HS-27A (cell line): ENCODE measurements at regions not wholly inside any gene's neighbourhood (a gene's known extent, or its start where the extent isn't known, plus 50 kb on each side); places are given as distances from the start of the nearest gene placed in this dataset.
"Not testable (repeated sequence)": the region's sequence is repeated elsewhere in the genome, so short reads cannot be mapped to it uniquely, and the experiment has no call there.

Experiments used
- DNase-seq: peaks from one replicate; pipeline ENCODE4 v3.0.0-alpha.2; 2012; ENCODE audit warnings: low read depth, missing footprints

DNA sequence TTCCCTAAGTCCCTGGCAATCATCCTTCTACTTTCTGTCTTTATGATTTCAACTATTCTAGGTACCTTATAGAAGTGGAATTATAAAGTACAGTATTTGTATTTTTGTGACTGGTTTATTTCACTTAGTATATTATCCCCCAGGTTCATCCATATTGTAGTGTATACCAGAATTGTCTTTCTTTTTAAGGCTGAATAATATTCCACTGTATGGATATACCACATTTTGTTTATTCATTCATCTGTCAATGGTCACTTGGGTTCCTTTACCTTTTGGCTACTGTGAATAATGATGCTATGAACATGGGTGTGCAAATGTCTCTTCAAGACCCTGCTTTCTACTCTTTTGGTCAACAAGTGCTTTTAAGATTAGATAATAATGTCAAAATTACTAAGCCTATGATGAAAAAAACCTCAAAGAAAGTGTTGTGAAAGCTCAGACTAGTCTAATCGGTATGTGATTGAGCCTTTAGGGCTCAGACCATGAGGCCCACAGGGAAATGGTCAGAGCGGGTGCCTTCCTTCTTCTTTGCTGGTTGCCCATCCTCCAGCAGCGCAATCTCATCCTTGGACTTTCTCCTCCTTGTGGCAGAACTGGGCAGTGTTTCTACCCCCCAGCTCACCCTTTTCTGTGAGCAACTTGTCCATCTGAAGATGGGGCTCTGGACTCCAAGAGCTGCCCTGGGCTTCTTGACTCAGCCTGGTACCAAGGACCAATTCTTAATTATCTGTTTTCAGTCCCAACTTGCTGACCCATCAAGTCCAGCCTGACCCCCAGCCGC, 105.4 kb downstream of the TTC8 start:
- DNase-seq, result no peak

DNA sequence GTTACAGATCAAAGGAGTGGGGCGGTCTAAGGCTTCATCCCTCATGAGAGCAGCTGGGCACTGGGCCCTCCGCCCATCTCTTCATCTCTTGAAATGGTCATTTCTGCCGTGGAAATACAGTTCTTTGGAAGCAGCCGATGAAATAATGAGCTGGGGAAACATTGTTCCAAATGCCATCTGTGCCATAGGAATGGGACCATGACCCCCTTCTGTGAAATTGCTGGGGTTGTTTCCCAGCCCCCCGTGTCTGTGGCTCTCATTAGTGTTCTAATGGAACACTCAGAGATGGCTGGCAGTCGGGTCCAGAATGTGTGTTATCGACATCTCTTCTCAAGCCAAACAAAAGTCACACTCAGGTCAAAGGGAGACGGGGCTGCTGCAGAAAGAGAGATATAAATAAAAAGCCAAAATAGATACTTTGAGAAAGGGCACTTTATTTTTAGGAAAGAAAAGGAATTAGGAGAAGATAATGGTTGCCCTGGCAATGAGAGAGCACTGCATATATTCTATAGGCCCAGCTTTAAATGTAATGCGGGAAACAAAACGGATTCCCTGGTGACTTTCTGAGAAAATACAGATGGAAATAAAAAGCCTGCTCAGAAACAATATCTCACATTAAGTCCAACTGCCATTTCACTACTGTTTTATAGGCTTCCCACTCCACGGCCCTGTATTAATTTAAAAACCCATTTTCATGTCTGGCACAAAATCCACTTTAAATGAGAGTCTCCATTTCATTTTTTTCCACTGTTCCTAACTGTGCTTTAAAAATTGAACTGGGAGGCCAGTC, 107.1 kb downstream of the TTC8 start:
- DNase-seq, result no peak

DNA sequence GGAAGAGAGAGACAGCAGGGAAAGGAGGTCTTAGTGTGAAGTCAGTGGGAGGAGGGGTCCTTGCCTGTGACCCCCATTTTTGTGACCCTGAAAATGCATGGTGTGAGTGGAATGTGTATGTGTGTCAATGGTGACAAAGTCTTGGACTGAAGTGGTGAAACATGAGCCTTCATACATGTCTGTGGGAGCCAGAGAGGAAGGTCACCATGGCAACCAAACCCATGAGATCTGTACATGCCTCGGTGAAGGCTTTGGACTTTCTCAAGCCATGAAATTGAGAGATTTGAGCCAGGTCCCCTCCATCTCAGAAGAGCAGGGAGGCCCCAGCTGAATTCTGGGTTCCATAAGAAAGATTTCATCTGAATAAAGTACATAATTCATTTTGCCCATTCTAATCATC, 108.7 kb downstream of the TTC8 start:
- no peak for DNase-seq

DNA sequence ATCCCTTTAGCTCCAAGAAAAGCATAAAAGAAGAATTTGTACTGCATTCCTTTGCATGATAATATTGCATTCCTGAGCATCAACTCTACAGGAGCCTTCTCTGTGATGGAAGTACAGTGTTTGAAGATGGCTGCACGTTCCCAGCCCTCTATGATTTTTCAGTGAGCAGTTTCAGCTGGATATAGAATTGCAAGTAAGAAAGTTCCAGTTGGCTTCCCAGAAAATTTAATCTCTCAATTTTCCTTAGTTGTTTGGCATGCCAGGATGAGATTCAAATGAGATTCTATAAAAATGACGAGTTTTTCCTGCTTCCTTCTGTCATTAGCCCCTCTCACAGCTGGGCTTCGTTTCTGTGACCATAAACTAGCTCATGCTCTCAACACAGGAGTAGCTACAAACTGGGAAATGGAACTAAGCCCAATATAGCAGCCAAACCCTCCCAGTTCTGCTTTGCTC, 109.9 kb downstream of the TTC8 start:
- no peak for DNase-seq

DNA sequence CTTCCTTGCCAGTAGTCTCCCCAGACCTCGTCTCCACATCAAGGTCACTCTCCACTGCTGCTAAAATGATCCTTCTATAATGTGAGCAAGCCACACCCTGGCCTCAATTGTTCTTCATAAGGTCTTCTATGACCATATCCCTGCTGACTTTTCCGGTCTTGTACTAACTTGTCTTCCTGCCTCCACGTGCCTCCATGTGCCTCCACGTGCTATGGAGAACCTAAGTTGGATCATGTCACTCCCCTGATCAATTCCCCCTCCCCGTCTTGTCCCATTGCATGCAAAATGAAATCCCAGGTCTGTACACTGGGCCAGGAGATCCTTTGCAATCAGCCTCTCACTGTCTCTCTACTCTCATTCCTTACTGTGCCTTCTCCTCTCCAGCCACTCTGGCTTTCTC, 110.6 kb downstream of the TTC8 start:
- DNase-seq, result no peak

DNA sequence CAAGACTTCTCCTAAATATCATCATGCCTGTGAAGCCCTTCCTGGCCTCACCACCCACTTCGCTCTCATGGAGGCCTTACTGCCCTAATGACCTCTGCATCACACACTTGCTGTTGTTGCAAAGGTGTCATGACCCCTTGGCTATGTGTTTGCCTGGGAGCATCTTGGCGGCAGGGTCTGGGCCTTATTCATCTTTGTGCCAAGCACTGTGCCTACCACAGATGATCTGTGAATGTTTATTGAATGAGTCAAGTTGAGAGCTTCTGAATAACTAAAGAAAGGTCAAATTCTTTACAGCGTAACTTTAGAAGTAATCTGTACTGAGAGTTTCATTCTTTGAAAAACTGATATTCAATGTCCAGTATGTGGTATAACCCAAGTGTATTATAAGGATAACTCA, 113.3 kb downstream of the TTC8 start:
- no peak for DNase-seq

DNA sequence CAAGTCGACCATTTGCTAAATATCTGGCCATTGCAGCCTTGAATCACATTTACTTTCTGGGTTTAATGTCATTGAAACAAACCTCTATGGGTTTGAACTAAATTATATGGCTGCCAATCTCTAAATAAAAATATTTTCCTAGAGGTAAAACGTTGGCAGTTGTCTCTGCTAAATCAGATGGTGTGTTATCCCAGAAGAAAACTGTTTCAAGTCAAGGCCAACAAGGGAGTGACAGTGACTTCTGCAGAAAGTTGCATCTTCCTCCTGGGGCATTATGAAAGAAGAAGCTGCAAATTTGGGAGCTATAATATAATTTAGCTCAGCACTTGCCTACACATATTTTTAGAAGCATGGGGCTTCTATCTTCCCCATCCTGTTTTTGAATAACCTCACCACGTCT, 116.2 kb downstream of the TTC8 start:
- DNase-seq, result no peak

DNA sequence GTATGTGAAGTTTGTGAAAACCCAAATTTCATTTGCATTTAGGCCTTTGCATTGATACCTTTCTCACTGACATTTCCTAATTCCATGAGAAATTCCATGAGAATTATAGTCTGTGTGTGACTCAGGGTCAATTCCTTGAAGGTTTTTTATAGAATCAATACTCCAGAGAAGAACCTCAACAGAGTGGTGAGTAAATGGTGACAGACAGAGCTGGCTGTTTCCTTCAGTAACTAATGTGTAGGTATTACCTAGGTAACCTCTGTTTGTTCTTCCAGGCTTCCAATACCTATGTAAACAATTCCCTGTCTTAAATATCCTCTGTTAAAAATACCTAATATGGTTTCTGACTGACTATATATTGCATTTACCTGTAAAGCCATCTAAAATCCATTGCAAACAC, 117.0 kb downstream of the TTC8 start:
- no peak for DNase-seq

DNA sequence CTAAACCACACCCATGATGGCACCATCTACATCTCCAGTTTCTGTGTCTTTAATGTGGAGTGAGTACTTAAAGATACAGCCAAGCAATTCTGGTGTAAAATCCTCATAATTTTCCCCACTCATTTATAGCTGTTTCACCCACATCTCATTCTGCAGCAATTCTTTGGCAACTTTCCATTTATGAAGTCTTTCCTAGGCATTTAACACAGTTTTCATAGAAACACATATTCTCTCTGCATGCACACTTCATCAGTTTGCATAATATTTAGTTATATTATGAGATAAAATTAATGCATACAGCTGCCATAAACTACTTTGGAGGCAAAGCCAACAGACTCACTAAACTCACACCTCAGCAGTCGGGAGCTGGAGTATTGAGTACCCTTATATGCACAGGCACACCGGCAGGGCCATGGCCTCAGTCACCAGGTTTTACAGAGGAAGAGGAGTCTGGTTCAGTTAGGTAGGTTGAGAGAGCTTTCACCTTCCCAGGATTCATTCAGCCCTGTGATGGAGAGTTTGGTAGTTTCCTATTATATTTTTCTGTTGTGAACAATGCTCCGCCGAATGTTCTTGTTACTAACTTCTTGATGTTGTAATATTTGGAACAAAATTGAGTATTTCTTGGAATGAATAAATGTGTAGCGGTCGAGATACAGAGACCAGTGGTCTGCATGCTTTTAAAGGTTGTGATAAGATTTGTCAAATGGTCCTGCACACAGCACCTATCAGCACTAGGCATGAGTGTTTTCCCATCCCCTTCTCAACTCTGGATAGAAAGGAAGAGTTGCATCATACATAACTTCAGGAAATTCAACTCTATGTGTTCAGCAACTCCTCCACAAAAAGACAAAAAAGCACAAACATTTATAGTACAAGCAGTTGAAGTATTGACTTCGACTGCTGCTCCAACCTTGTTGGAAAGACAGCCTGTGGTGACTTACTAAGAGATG, 123.5 kb downstream of the TTC8 start:
- no peak for DNase-seq

DNA sequence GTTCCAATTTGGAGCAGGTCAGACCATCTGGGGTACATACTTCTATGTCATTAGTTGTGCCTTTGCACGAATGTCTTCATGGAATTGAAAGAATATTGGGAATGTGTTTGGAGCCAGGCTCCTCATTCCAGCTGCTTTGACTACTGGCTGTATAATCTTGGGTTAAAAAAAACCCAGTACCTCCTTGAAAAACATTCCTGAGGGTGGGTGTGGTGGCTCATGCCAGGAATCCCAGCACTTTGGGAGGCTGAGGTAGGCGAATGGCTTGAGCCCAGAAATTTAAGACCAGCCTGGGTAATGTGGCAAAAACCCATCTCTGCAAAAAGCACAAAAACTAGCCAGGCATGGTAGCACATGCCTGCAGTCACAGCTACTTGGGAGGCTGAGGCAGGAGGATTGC, 125.6 kb downstream of the TTC8 start:
- DNase-seq, result no peak

DNA sequence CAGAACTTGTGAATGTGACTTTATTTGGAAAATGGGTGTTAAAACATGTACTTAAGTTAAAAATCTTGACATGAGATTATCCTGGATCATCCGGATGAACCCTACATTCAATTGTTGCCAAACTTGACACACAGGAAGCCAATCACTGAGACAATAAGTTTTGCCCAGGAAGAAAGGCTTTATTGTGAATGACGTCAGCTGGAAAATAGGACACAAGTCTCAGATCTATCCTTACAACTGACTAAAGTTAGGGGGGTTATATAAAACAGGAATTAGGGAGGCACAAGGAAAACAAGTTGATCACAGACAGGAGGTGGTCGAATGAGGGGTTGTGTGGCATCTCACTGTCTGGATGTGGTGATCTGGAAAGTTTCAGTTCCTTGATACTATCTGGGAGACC, 126.9 kb downstream of the TTC8 start:
- DNase-seq, result no peak

DNA sequence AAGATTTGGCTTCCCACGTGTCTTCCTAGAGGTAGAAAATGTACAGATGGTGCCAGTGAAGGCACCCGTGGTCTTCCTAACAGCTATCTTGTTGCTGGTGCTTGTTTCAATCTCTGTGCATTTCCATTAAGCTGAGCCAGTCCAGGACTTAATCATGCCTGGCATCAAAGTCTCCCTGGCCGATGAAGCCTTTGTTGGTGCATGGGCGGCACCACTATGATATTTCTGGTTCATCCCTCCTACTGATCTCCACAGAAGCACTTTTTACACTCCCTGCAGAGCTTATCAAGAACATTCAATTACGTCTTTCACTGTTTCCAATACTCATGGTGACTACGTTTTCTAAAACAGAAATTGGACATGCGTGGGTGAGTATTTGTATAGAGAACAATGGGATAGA, 128.4 kb downstream of the TTC8 start:
- DNase-seq, result no peak

DNA sequence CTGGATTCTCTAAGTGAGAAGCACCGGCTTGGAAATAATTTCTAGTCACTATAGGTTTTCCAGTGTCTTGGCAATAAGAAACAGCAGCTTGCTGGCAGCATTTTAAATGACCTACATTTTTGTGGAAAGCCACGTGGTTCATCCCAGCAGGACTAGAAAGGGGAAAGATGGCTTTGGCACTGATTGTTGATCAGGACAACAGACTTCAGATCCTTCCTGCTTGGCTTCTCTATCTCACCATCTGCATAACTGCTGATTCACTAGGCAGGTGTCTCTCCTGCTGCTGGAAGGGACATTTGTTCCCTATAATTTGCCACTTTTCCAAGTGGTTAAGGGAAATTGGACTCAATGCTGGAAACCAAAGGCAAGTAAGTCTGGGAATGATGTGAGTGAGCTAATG, 131.0 kb downstream of the TTC8 start:
- DNase-seq, result no peak

DNA sequence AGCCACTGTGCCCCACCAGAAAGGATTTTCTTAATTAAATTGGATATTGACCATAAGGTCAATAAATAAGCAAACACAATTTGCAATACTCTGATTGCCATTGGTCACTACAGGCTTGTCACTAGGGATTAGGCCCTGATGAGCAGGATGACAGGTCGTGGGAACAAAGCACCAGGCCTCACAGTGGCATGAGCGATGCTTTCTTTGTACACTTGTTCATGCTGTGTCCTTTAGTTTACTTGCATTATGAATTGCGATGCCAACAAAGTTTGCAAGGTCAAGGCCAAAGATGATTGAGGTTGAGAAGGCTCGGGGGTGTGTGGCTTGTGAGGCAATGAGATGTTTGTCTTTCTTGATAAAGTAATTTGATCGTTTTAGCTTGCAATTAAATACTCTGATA, 136.0 kb downstream of the TTC8 start:
- no peak for DNase-seq

DNA sequence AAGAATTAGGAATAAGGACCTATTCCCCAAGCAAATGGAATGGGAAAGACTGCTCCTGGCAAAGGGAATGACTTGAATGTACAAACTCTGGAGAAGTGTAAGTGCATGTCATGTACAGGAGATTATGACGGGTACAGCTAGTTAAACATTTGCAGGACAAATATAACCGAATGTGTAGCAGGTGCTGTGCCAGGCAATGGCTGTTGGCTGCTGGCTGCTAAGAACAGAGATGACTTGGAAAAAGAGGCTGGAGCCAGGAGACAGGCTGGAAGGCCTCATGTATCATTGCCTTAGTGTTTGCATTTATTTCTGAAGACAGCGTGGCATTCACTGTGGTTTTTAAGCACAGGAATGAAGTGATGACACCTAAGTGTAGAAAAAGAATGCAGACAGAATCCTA, 136.8 kb downstream of the TTC8 start:
- no peak for DNase-seq

DNA sequence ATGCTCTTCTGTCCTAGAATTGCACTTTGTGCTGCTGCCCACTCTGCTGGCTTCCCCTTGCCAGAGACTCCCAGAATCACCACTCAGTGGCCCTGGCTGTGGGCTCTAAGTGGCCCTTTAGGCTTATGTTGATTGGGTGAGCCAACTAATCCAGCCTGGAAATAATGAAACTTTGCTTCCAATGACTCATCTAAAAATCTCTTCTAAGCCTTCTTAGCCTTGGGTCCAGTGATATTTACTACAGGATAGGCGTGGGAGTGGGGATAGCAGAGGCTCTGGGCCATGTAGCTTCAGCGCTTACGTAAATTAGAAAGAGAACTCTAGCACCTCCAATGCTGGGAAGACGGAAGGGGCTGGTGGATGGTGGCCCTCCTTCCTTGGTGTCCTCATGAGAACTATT, 137.9 kb downstream of the TTC8 start:
- DNase-seq, result no peak

DNA sequence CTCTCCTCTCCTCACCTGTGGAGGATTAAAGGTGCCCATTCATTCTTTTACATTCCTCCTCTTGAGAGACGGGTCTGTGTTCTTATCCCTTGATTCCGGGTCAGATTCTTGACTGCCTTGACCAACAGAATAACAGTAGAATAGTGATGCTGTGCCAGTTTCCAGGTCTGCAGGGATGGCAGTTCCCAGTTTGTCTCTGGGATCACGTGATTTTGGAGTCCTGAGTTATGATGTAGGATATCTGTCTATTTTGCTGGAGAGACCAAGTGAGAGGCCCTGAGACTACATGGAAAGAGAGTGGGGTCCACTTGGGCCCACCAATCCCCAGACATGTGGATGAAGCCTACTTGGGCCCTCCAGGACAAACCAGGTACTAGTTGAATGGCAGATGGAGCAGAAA, 142.8 kb downstream of the TTC8 start:
- no peak for DNase-seq

DNA sequence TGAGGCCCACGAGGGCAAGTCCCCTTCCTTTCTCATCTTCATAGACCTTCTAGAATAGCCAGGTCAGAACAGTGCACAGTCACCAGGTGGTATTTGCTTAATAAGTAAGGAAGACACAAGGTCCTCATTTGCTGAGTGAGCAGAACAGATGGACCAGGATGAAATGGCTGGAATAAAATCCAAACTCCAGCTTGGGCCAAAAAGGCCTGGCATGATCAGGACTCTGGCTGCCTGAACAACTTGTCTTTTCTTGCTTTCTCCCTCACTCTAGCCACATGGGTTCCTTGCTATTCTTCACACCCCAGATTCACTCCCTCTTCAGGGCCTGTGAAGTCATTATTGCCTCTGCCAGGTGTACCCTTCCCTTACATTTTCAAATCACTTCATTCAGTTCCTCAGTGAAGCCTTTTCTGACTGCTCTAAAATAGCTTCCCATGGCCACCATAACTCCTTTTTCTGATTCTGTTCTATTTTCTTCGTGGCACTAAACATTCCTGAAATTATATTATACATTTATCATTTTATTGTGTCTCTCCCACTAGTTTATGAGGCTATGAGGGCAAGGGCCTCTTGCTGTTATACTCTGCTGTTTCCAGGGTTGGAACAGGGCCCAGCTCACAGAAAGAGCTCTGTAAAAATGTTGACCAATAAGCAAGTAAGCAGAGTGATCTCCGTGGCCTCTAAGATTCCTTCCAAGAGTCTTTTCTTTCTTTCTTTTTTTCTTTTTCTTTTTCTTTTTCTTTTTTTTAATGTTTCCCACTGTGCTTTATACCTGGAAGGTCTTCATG, 150.8 kb downstream of the TTC8 start:
- DNase-seq, result no peak

DNA sequence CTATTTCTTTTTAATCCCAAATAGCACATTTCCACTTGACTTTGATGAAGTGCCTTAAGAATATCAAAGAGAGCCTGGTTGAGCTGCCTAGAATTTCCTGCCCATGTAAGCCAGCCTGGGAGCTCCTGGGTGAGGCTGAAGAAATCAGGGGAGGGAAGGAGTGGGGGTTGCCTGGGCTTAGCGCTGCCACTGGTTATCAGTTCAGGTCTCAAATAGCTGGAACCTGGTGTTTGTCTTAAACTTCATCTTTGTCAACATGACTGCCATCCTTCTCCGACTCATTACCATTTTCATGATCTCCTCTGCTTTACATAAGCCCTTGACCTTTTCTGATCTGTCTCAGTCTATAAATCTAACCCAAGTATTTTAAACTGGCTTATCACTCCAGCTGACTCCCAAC, 151.5 kb downstream of the TTC8 start:
- DNase-seq, result no peak

DNA sequence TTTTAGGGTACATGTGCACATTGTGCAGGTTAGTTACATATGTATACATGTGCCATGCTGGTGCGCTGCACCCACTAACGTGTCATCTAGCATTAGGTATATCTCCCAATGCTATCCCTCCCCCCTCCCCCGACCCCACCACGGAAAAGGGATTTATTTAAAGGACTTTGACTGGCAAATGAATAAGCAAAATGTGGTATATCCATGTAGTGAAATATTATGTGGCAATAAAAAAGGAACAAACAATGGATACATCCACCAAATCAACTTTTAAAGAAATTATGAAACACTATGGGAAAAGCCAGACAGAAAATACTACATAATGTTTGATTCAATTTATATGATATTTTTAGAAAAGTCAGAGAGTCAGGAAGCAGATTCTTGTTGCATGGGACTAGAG, 156.5 kb downstream of the TTC8 start:
- not testable (repeated sequence) for DNase-seq

DNA sequence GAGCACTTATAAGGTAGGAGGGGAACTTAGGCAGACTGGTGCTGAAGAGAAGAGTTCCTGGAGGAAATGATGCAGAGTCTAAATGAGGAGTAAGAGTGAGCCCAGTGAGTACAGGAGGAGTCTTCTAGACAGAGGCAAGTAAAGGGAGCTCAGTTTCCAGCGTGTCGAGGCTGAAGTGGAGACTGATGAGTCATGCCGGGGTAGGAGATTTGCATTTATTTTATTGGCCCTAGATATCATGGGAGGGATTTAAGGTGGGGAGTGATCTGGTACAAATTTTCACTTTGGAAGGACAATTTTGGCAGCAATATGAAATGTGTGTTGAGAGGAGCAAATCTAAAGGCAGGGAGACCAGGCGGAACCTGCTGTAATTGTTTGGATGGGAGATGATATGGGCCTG, 157.5 kb downstream of the TTC8 start:
- no peak for DNase-seq

DNA sequence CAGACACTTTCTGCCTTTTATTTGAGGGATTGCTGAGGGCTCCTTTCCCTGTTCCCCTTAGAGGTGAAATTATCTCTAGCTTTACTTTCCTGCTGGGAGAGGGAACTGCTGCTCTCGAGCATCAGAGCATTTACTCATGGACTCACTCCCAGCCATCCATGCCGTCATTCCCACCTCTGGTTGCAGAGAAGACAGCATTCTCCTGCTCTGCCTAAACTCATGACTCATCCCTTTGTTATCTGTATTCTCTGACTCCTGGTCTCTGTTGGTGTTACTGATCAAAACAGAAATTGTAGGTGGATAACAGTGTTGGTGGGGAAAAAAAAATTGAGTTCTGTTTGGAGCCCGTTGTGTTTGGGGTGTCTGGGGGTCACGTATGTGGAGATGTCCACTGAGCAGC, 159.3 kb downstream of the TTC8 start:
- DNase-seq, result peak; percentile 46
